ENCODE measurements at regions not wholly inside any gene's neighbourhood (a gene's known extent, or its start where the extent isn't known, plus 50 kb on each side); places are given as distances from the start of the nearest gene placed in this dataset.

GRCh38 chr12:93944911-93945310 is 203.5 kb upstream of the PLXNC1 start:
- no peak for DNase-seq

- DNase-seq: no peak
Observed at GRCh38 chr12:93946542-93947150, 201.7 kb upstream of the PLXNC1 start.

DNA sequence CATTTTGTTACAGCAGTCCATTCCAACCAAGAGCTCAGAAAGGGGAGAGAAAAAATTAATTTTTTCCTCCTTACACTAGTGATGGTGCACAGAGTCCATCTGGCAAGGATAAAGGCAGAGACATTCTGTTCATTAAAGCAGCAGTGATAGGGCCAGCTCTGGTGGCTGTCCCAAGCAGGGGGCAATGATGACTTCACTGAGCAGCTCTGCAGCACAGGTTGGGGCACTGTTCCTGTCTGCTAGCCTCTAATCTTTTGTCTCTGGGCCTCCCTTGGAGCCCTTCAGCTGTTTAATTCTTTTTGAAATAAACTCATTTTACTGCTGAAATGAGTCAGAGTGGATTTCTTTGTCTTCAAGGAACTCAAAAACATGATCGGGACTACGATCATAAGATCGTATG is 200.9 kb upstream of the PLXNC1 start:
- no peak for DNase-seq

GRCh38 chr12:93950311-93950710 is 198.1 kb upstream of the PLXNC1 start:
- no peak for DNase-seq

- DNase-seq: no peak
Observed at GRCh38 chr12:93954166-93955112, 193.9 kb upstream of the PLXNC1 start.

GRCh38 chr12:93956551-93956950 is 191.8 kb upstream of the PLXNC1 start:
- DNase-seq: no peak

DNA sequence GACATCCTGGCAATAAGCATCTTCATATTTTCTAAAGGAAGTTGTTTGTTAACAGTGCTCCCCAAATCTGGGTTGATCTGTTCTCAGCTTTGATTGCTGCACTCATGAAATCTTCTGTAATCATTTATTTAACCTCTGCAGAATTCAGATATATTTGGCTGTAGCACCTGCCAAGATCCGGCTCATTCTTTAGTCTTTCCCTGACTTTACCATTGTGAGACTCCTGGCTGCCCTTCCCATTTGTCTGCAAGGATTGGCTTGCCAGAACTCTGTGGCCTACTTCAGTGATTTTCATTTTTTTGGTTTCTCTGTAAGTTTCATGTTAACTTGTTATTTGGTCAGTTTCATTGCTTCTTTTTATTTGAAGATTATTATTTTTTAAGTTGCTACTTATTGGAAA is 191.2 kb upstream of the PLXNC1 start:
- DNase-seq: no peak

DNA sequence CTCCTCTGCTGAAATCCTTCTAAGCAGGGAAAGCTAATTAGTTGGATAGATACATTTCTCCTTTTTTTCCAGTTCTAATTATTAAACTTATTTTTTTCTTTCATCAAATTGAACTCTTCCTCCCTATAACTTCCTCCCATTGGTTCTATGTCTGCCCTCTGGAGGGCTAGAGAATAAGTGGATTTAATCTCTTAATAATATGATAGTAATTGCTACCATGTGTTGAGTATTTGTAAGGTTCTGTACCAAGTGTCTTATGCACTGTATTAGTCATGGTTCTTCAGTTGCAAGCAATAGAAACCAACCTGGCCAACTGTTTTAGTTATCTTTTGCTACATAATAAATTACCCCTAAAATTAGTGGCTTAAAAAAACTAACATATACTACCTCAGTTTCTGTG is 190.5 kb upstream of the PLXNC1 start:
- no peak for DNase-seq

DNA sequence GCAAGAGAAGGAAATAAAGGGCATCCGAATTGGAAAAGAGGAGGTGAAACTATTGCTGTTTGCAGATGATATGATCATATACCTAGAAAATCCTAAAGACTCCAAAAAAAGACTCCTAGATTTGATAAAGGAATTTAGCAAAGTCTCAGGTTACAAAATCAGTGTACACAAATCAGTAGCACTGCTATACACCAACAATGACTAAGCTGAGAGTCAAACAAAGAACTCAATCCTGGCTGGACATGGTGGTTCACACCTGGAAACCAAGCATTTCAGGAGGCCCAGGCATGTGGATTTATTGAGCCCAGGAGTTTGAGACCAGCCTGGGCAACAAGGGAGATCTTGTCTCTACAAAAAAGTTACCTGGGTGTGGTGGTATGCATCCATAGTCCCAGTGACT is 188.7 kb upstream of the PLXNC1 start:
- DNase-seq: no peak

DNA sequence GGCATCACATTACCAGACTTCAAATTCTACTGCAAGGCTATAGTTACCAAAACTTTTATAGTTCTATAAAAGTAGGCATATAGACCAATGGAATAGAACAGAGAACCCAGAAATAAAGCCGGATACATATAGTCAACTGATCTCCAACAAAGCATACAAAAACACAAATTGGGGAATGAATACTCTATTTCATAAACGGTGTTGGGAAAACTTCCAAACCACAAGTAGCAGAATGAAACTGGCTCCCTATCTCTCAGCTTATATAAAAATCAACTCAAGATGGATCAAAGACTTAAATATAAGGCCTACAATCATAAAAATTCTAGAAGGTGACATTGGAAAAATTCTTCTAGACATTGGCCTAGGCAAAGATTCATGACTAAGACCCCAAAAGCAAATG is 187.9 kb upstream of the PLXNC1 start:
- no peak for DNase-seq

GRCh38 chr12:93962336-93962735 is 186.0 kb upstream of the PLXNC1 start:
- DNase-seq: no peak

DNA sequence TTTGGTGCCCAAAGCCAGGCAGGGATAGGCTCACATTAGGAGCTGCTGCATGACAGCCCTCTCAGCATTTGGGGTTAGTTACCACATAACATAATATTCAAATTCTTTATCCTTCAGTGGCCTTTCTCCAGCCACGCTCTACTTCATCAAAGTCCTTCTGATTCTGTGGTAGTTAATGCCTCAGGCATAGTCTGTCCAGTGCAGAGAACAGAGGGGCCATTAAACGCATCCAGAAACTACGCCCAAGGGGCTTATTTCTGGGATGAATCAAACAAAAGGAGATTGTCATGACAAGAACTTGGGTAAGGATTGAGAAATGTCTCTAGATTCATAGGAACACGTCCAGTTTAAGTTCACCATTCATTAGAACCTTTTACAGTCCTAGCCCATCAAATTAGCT is 183.4 kb upstream of the PLXNC1 start:
- no peak for DNase-seq

DNA sequence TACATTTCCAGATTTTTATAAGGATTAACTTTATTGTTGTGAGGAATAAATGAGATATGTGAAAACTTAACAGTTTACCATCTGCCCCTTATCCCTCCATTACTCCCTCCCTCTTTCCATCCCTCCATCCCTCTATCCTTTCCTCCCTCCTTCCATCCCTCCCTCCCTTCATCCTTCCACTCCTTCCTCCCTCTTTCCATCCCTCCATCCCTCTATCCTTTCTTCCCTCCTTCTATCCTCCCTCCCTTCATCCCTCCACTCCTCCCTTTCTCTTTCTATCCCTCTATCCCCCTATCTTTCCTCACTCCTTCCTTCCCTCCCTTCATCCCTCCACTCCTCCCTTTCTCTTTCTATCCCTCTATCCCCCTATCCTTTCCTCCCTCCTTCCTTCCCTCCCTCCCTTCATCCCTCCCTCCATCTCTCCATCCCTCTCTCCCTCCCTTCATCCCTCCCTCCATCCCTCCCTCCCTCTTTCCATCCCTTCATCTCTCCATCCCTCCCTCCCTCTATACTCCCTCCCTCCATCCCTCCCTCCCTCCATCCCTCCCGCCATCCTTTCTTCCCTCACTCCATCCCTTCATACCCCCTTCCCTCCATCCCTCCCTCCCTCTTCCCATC is 181.8 kb upstream of the PLXNC1 start:
- no peak for DNase-seq

GRCh38 chr12:93967454-93967853 is 180.9 kb upstream of the PLXNC1 start:
- no peak for DNase-seq

GRCh38 chr12:93968536-93969285 is 179.7 kb upstream of the PLXNC1 start:
- no peak for DNase-seq

DNA sequence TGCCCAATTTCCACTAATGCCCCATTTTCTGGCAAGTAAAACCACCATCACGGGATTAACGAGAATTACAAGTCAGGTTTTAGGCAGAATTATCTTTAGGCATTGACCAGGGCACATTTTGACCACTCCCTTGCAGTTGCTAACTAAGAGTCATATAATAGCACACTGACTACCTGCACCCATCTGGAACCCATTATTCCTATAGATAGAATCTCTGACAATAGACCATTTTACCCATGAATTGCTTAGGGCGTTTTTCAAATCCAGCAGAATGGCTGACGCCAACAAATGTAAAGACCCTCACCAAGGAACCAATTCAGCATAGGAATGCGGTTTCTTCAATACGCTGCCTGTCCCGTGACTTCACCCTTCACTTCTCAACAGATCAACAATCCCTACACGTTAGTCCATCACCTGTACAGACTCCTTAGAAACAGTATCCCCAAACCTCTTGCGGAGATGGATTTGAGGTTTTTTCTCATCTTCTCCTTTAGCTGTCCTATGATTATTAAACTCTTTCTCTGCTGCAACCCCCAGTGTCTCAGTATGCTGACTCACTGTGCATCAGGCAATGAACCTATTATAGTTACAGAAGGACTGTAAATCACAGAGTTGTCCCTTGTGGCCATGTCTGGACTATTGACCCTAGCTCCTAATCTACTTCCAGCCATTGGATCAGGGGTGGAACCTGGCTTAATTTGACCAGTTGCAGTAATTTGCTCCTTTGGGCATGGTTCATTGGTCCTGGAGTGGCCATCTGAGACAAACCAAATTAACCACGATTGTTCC is 177.3 kb upstream of the PLXNC1 start:
- no peak for DNase-seq

GRCh38 chr12:93972411-93973208 is 175.8 kb upstream of the PLXNC1 start:
- DNase-seq: no peak

DNA sequence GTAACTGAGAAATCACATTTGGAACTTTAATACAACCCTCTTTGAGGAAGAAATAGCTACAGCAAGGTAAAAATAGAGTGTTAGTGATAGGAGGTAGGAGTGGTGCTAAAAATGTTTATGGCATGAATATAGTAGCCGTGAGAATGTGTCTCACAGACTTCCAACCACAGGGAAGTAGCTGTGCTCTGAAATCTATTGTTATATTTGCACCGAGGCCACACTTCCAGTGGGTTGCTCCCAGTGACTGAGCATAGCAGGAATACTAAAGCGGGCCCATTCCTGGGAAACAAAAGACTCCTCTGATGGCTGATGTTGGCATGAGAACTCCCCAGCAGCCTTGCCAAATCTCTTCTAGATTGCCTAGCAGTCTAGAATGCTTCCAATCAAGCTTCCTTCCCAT is 174.1 kb upstream of the PLXNC1 start:
- DNase-seq: no peak

DNA sequence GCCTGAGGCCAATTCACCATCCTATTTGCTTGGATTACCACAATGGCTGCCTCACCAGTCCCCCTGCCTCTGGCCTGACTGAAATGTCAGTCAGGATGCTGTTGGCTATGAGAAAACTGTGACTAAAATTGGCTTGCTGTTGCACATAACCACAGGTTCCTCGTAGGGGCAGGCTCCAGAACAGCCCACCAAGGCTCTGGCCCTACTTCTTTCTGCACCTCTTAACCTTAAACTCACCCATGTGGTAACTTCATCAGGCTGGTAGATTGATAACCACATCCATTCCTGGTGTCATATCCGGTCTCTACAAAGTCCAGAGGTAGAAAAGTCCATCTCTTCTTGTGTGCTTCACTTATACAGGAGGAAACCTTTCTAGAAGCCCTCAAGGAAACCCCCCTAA is 172.4 kb upstream of the PLXNC1 start:
- no peak for DNase-seq

- DNase-seq: no peak
Observed at GRCh38 chr12:93977081-93977480, 171.3 kb upstream of the PLXNC1 start.

DNA sequence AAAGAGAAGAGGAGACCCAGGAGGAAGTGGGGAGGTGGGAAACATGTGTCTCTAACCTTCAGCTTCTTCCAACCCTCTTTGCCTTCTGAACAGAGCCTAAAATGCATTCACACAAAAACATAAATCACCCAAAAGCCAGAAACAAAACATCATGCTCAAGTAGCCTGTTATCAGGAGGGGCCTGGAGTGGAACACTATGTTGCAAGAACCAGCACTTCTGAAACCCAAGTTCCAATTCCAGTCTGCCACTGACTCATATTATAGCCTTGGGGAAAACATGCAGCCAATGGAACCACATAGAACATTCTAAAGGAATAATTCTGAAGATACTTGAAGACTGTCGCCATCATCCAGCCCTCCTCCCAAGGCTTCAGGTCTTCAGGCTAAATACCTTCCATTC is 169.8 kb upstream of the PLXNC1 start:
- DNase-seq: no peak

DNA sequence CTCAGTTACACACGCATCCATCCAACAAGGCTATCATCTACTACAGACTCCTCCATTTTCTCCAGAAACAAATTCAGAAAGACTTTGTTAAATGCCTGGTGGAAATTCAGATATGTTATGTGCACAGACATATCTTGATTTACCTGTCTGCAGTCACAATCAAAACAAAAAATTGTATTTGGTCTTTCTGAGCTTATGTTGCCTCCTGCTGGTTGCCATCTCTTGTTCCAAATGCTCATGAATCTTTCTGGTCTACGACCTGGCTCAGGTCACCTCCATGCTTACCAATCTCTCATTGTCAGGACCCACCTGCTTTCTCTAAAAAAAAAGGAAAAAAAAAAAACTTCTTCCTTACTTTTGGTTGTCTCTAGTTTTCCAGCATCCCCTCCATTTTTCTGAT is 169.2 kb upstream of the PLXNC1 start:
- DNase-seq: peak; percentile 21 to 57

Measured in NCI-H526 (cell line).